CD4-positive, alpha-beta memory T cell (primary cell): ENCODE measurements at regions not wholly inside any gene's neighbourhood (a gene's known extent, or its start where the extent isn't known, plus 50 kb on each side); places are given as distances from the start of the nearest gene placed in this dataset.

Experiments
- CTCF ChIA-PET: fragments of 350-600 bp; sonication (Branson Sonifier 250); formaldehyde crosslinking; loops from one replicate; lab custom pipeline; 2021; ENCODE audit warnings: inconsistent platforms; ENCODE audit not compliant: partially characterized antibody; lab: Charles Lee
- POLR2A ChIA-PET: fragments of 350-600 bp; sonication (Branson Sonifier 250); formaldehyde crosslinking; loops from one replicate; lab custom pipeline; 2021; ENCODE audit not compliant: partially characterized antibody; lab: Charles Lee
- DNase-seq, 5 donors: peaks; one replicate each; pipeline versions ENCODE4 v3.0.0 to v3.0.0-alpha.2; 2020 to 2022; ENCODE audit warnings: mixed read lengths in 1 of 5
- H3K27ac ChIP-seq: one replicate; pipeline ENCODE4 v1.7.0; 2013; ENCODE audit warnings: low read depth, low read length
- H3K27me3 ChIP-seq: 2 replicates; pipeline ENCODE4 v1.7.0; 2013; ENCODE audit warnings: mild to moderate bottlenecking, low read length, moderate library complexity; ENCODE audit not compliant: insufficient read depth
- H3K36me3 ChIP-seq: 2 replicates; pipeline ENCODE4 v1.7.0; 2013; ENCODE audit warnings: mild to moderate bottlenecking, low read length, moderate library complexity; ENCODE audit not compliant: insufficient read depth
- H3K4me1 ChIP-seq: 2 replicates; pipeline ENCODE4 v1.7.0; 2013; ENCODE audit warnings: mild to moderate bottlenecking, low read length, moderate library complexity; ENCODE audit not compliant: insufficient read depth
- H3K4me3 ChIP-seq, 2 donors: one replicate each; pipeline ENCODE4 v1.7.0; 2013; ENCODE audit warnings: low read length in 2 of 2, mild to moderate bottlenecking in 1 of 2
- H3K9me3 ChIP-seq, 2 donors: one replicate each; pipeline ENCODE4 v1.7.0; 2013; ENCODE audit warnings: low read length in 2 of 2, control low read depth in 1 of 2; ENCODE audit not compliant: control insufficient read depth in 1 of 2
- H3K27ac Mint-ChIP-seq, 7 donors: one replicate each; pipeline ENCODE4 v1.8.0; 2020 to 2021; ENCODE audit warnings: mixed read lengths in 7 of 7, mild to moderate bottlenecking in 6 of 7, inconsistent platforms in 3 of 7, moderate library complexity in 3 of 7
- H3K27me3 Mint-ChIP-seq, 2 donors: one replicate each; pipeline ENCODE4 v1.8.0; 2020 to 2021; ENCODE audit warnings: mixed read lengths in 2 of 2
- H3K36me3 Mint-ChIP-seq, 2 donors: one replicate each; pipeline ENCODE4 v1.8.0; 2020 to 2021; ENCODE audit warnings: mixed read lengths in 2 of 2, inconsistent platforms in 1 of 2, mild to moderate bottlenecking in 1 of 2
- H3K4me1 Mint-ChIP-seq, 4 donors: one replicate each; pipeline ENCODE4 v1.8.0; 2020 to 2021; ENCODE audit warnings: mixed read lengths in 4 of 4, mild to moderate bottlenecking in 1 of 4
- H3K4me3 Mint-ChIP-seq, 8 donors: one replicate each; pipeline ENCODE4 v1.8.0; 2020 to 2021; ENCODE audit warnings: mixed read lengths in 8 of 8, mild to moderate bottlenecking in 7 of 8, moderate library complexity in 6 of 8, inconsistent platforms in 3 of 8
- H3K9me3 Mint-ChIP-seq, 8 donors: one replicate each; pipeline ENCODE4 v1.8.0; 2020 to 2021; ENCODE audit warnings: mixed read lengths in 8 of 8, mild to moderate bottlenecking in 5 of 8, inconsistent platforms in 3 of 8, moderate library complexity in 1 of 8
- intact Hi-C: fragments of 100-400 bp; cut with micrococcal nuclease; formaldehyde crosslinking; loops from one replicate; pipeline ENCODE4 v1.15.1; 2023

DNA sequence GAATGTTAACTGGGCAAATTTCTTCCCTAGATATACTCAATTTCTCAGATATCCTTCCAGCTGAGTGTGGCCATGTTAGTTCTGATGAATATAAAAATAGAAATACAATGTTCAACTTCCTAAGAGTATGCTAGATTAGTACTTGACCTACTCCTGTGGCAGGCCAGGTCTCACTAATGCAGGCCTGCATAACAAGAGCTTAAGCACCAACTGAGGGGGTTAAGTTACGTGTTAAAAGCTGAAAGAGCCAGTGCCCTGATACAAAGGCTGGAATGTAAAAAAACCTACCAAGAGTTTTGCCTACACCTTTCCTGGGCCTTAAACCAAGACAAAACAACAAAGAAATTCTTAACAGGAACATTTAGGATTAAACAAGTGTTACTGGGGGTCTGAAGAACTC lies 102.8 kb downstream of the MRPS30 start:
- CTCF ChIA-PET, result no interaction called here
- Histone ChIP-seq H3K27me3 (no peaks in the 10 kb centered on the region), H3K27ac (no peak overlapping the region), H3K36me3 (no peaks in the 10 kb centered on the region), H3K4me1 (no peaks in the 10 kb centered on the region), H3K4me3 (no peak overlapping the region), H3K9me3 (no peaks in the 10 kb centered on the region)
- Mint-ChIP-seq H3K4me1 (no peaks in the 10 kb centered on the region), H3K36me3 (no peaks in the 10 kb centered on the region), H3K9me3 (peaks cover 0 to 2% (median under 1%) of the 10 kb centered on the region in 8 donors), H3K4me3 (no peak overlapping the region), H3K27ac (no peak overlapping the region), H3K27me3 (no peaks in the 10 kb centered on the region)
- POLR2A ChIA-PET, result no interaction called here
- DNase-seq, result no peak
- intact Hi-C loops, result no loop called here

GRCh38 chr5:44914221-44914620 lies 105.5 kb downstream of the MRPS30 start:
- no peak overlapping the region for H3K27ac Mint-ChIP-seq
- intact Hi-C loops, result no loop called here
- POLR2A ChIA-PET, result no interaction called here
- CTCF ChIA-PET, result no interaction called here
- peaks cover 0 to 5% (median 2%) of the 10 kb centered on the region in 8 donors for H3K9me3 Mint-ChIP-seq
- no peaks in the 10 kb centered on the region for H3K36me3 ChIP-seq
- H3K27ac ChIP-seq, result no peak overlapping the region
- no peak overlapping the region for H3K4me3 Mint-ChIP-seq
- DNase-seq, result no peak
- H3K9me3 ChIP-seq, result no peaks in the 10 kb centered on the region
- no peak overlapping the region for H3K4me3 ChIP-seq
- H3K27me3 ChIP-seq, result no peaks in the 10 kb centered on the region
- no peaks in the 10 kb centered on the region for H3K4me1 Mint-ChIP-seq
- H3K4me1 ChIP-seq, result no peaks in the 10 kb centered on the region
- H3K27me3 Mint-ChIP-seq, result no peaks in the 10 kb centered on the region
- no peaks in the 10 kb centered on the region for H3K36me3 Mint-ChIP-seq

DNA sequence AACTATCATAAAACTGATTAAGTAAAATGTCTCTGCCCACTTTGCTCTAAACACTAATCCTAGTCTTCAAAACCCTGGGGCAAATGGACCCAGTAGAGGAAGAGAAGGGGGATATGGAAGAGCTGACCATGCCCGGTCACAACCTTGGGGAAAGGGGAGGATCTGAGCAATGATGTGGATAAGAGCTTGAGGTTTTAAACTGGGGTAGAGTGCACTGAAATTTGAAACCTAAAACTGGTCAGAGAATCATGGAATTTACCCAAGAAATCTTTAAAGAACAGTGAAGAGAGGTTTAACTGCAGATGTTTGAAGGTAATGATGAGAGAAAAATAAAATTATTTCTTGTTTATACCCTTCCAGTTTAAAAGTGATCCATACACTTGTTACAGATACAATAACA lies 110.8 kb downstream of the MRPS30 start:
- CTCF ChIA-PET, result no interaction called here
- H3K4me1 Mint-ChIP-seq, result no peaks in the 10 kb centered on the region

GRCh38 chr5:44927115-44927733 lies 118.5 kb downstream of the MRPS30 start:
- no peak overlapping the region for H3K27ac Mint-ChIP-seq
- H3K4me1 Mint-ChIP-seq, result no peaks in the 10 kb centered on the region
- no peak for DNase-seq
- Histone ChIP-seq H3K36me3 (no peaks in the 10 kb centered on the region), H3K4me1 (no peaks in the 10 kb centered on the region), H3K27me3 (no peaks in the 10 kb centered on the region), H3K27ac (no peak overlapping the region), H3K9me3 (no peaks in the 10 kb centered on the region), H3K4me3 (no peak overlapping the region)
- no peaks in the 10 kb centered on the region for H3K27me3 Mint-ChIP-seq
- ChIA-PET POLR2A (no interaction called here), CTCF (no interaction called here)
- no peaks in the 10 kb centered on the region for H3K36me3 Mint-ChIP-seq
- H3K4me3 Mint-ChIP-seq, result no peak overlapping the region
- peaks cover 0 to 11% (median 3%) of the 10 kb centered on the region in 8 donors for H3K9me3 Mint-ChIP-seq
- intact Hi-C loops, result no loop called here

More for the DNA sequence above, 110.8 kb downstream of the MRPS30 start:
- H3K27ac ChIP-seq, result no peak overlapping the region
- peaks cover 0 to 10% (median 5%) of the 10 kb centered on the region in 8 donors for H3K9me3 Mint-ChIP-seq
- no peak overlapping the region for H3K4me3 Mint-ChIP-seq
- no peak for DNase-seq
- intact Hi-C loops, result no loop called here
- H3K4me3 ChIP-seq, result no peak overlapping the region
- H3K27ac Mint-ChIP-seq, result no peak overlapping the region
- H3K36me3 Mint-ChIP-seq, result no peaks in the 10 kb centered on the region
- no peaks in the 10 kb centered on the region for H3K4me1 ChIP-seq
- POLR2A ChIA-PET, result no interaction called here
- no peaks in the 10 kb centered on the region for H3K36me3 ChIP-seq
- no peaks in the 10 kb centered on the region for H3K27me3 Mint-ChIP-seq
- no peaks in the 10 kb centered on the region for H3K27me3 ChIP-seq
- no peaks in the 10 kb centered on the region for H3K9me3 ChIP-seq

GRCh38 chr5:44932922-44933585 lies 124.3 kb downstream of the MRPS30 start:
- no peak overlapping the region for H3K27ac Mint-ChIP-seq
- Histone ChIP-seq H3K27me3 (no peaks in the 10 kb centered on the region), H3K27ac (no peak overlapping the region), H3K4me1 (no peaks in the 10 kb centered on the region), H3K9me3 (no peaks in the 10 kb centered on the region), H3K4me3 (no peak overlapping the region), H3K36me3 (no peaks in the 10 kb centered on the region)
- POLR2A ChIA-PET, result no interaction called here
- H3K27me3 Mint-ChIP-seq, result no peaks in the 10 kb centered on the region
- intact Hi-C loops, result no loop called here
- DNase-seq, result no peak
- no peaks in the 10 kb centered on the region for H3K4me1 Mint-ChIP-seq
- no peak overlapping the region for H3K4me3 Mint-ChIP-seq
- H3K9me3 Mint-ChIP-seq, result peaks cover 0 to 20% (median 5%) of the 10 kb centered on the region in 8 donors
- no peaks in the 10 kb centered on the region for H3K36me3 Mint-ChIP-seq
- CTCF ChIA-PET, result no interaction called here

- Histone ChIP-seq H3K36me3 (no peaks in the 10 kb centered on the region), H3K9me3 (no peaks in the 10 kb centered on the region), H3K27ac (no peak overlapping the region), H3K27me3 (no peaks in the 10 kb centered on the region), H3K4me3 (no peak overlapping the region), H3K4me1 (no peaks in the 10 kb centered on the region)
- Mint-ChIP-seq H3K4me3 (no peak overlapping the region), H3K36me3 (no peaks in the 10 kb centered on the region), H3K9me3 (peaks cover 0 to 20% (median 5%) of the 10 kb centered on the region in 8 donors), H3K27ac (no peak overlapping the region), H3K27me3 (no peaks in the 10 kb centered on the region), H3K4me1 (no peaks in the 10 kb centered on the region)
- no peak for DNase-seq
- POLR2A ChIA-PET, result no interaction called here
- CTCF ChIA-PET, result no interaction called here
- intact Hi-C loops, result no loop called here
These were observed 124.9 kb downstream of the MRPS30 start for GRCh38 chr5:44933686-44934085.

DNA sequence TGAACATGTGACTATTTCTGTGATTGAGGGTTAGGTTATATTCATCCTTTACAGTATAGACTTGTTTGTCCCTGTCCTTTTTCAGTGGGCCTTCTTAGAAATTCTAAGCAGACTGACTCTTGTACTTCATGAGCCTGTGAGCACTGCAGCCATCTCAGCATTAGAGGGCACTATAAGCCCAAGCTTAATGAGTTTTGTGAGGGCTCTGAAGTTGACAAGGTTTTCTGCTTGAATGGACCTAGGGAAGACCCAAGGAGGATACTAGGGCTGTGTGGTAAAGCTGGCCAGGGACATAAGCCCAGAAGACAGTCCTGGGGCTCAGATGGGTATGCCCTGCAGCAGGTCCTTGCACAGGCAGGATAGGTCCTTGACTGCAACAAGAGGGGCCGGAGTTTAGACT lies 126.5 kb downstream of the MRPS30 start:
- ChIA-PET POLR2A (no interaction called here), CTCF (no interaction called here)

More for the DNA sequence above, 126.5 kb downstream of the MRPS30 start:
- peaks cover 2 to 25% (median 6%) of the 10 kb centered on the region in 8 donors for H3K9me3 Mint-ChIP-seq
- intact Hi-C loops, result no loop called here
- no peak overlapping the region for H3K4me3 Mint-ChIP-seq
- H3K27ac ChIP-seq, result no peak overlapping the region
- H3K27ac Mint-ChIP-seq, result no peak overlapping the region
- no peaks in the 10 kb centered on the region for H3K36me3 Mint-ChIP-seq
- no peaks in the 10 kb centered on the region for H3K4me1 ChIP-seq
- no peak for DNase-seq
- no peaks in the 10 kb centered on the region for H3K9me3 ChIP-seq
- H3K27me3 ChIP-seq, result no peaks in the 10 kb centered on the region
- peaks cover 0 to 1% of the 10 kb centered on the region in 2 donors for H3K27me3 Mint-ChIP-seq
- H3K4me3 ChIP-seq, result no peak overlapping the region
- H3K4me1 Mint-ChIP-seq, result peaks cover 0 to 1% (median 0%) of the 10 kb centered on the region in 4 donors
- no peaks in the 10 kb centered on the region for H3K36me3 ChIP-seq
